Ascending aorta (tissue), 2 donors: ENCODE measurements at regions not wholly inside any gene's neighbourhood (a gene's known extent, or its start where the extent isn't known, plus 50 kb on each side); places are given as distances from the start of the nearest gene placed in this dataset.

ENCODE experiments used
- DNase-seq, 2 donors: peaks; one replicate each; pipeline ENCODE4 v3.0.0-alpha.2; 2019; ENCODE audit warnings: low spot score in 2 of 2
- H3K27ac ChIP-seq, 2 donors: fragments of 200-600 bp; sonication (generic); one replicate each; pipeline ENCODE4 v1.5.1; 2016 to 2017; ENCODE audit warnings: mild to moderate bottlenecking in 1 of 2
- H3K27me3 ChIP-seq: fragments of 200-600 bp; sonication (generic); one replicate; pipeline ENCODE4 v1.5.1; 2017
- H3K36me3 ChIP-seq, 2 donors: fragments of 200-600 bp; sonication (generic); one replicate each; pipeline ENCODE4 v1.5.1; 2016
- H3K4me1 ChIP-seq, 2 donors: fragments of 200-600 bp; sonication (generic); one replicate each; pipeline ENCODE4 v1.5.1; 2016 to 2017; ENCODE audit warnings: mild to moderate bottlenecking in 1 of 2
- H3K4me3 ChIP-seq, 2 donors: fragments of 200-600 bp; sonication (generic); one replicate each; pipeline ENCODE4 v1.5.1; 2016 to 2017; ENCODE audit warnings: mild to moderate bottlenecking in 1 of 2
- H3K9me3 ChIP-seq, 2 donors: fragments of 200-600 bp; sonication (generic); one replicate each; pipeline ENCODE4 v1.5.1; 2016
- intact Hi-C: fragments of 100-400 bp; cut with DNase I; formaldehyde crosslinking; loops from one replicate; pipeline ENCODE4 v1.15.1; 2023
- TF ChIP-seq, protein P1 (sequence below), 3 experiments: fragments of 200-600 bp in 2 of 3; fragments of 450-650 bp in 1 of 3; sonication (generic) in 2 of 3; IDR thresholded peaks; one replicate each; pipeline ENCODE4 v1.5.1; 2016 to 2019; ENCODE audit warnings: antibody characterized with exemption in 3 of 3, mild to moderate bottlenecking in 1 of 3, moderate library complexity in 1 of 3

DNA sequence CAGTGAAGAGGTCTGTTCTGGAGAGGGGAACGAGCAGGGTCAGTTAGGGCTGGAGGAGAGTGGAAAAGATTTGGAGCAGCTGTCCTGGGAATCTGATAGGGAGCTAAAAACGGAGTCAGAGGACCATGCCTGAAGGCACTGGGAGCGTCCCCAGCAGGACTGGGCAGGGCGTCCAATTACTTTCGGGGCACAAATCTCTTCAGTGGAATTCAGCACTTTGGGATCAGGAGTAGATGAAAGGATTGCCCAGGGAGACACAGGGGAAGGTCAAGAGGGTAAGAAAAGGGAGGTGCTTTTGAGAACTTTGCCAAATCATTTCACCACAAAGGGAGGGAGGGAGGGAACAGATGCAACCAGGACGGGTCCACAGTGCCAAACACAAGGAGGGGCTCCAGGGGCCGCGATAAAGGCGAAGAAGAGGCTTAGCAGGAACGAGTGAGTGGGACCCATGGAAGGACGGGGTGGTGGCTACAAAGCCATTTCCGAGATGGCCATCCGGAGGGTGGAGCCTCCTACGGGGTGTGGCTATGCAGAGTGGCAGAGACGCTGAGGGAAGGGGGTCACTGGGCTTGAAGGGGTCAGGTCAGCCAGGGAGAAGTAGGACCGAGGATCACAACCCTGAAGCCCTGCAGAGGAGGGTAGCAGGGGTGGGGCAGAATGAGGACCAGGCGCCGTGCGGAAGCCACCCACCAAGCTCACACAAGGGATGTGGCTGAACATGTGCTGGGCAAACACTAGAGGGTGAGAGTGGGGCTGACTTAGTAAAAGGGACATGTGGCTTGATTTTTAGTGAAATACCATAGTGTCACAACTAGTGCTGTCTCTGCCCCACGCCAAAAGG is 180.0 kb upstream of the RREB1 start:
- DNase-seq = no peak
- H3K4me3 ChIP-seq = no peak overlapping the region
- TF ChIP-seq, protein P1, sequence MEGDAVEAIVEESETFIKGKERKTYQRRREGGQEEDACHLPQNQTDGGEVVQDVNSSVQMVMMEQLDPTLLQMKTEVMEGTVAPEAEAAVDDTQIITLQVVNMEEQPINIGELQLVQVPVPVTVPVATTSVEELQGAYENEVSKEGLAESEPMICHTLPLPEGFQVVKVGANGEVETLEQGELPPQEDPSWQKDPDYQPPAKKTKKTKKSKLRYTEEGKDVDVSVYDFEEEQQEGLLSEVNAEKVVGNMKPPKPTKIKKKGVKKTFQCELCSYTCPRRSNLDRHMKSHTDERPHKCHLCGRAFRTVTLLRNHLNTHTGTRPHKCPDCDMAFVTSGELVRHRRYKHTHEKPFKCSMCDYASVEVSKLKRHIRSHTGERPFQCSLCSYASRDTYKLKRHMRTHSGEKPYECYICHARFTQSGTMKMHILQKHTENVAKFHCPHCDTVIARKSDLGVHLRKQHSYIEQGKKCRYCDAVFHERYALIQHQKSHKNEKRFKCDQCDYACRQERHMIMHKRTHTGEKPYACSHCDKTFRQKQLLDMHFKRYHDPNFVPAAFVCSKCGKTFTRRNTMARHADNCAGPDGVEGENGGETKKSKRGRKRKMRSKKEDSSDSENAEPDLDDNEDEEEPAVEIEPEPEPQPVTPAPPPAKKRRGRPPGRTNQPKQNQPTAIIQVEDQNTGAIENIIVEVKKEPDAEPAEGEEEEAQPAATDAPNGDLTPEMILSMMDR (IDR thresholded peaks at IDR 0.05) = no peak
- H3K27ac ChIP-seq = no peak overlapping the region
- no peaks in the 10 kb centered on the region for H3K9me3 ChIP-seq
- no peaks in the 10 kb centered on the region for H3K36me3 ChIP-seq
- no peaks in the 10 kb centered on the region for H3K4me1 ChIP-seq
- H3K27me3 ChIP-seq = no peaks in the 10 kb centered on the region
- intact Hi-C loops = no loop called here

DNA sequence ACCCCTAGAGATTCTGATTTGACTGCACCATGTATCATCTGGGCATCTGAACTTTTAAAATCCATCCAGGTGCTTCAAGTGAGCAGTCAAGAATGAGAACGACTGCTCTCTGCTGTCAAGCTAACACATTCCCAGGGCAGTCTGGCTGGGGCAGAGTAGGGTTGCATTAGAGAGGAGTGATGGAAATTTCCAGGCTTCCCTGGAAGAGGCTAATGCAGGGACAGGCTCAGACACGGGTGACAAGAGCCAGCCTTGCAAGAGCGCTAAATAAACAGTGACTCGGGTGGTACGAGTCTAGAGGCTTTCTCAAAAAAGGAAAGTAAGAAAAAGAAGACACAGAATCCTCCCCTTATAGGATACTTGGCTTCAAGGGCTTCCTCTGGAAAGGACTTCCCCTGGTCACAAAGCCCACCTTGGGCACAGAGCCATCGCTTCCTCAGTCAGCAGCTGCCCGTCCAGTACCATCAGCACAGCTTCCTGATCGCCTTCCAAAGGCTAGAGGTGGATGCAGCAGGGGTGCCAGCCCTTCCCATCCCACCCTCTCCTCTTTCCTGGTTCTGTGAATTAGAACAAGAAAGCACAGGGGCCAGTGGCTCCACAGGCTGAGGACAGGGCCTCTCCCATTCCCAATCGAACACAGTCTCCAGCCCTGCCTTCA is 177.4 kb upstream of the RREB1 start:
- Histone ChIP-seq H3K4me3 (no peak overlapping the region), H3K27ac (no peak overlapping the region), H3K9me3 (no peaks in the 10 kb centered on the region), H3K36me3 (no peaks in the 10 kb centered on the region), H3K4me1 (no peaks in the 10 kb centered on the region), H3K27me3 (no peaks in the 10 kb centered on the region)
- intact Hi-C loops = no loop called here
- DNase-seq = no peak
- TF ChIP-seq, protein P1 (IDR thresholded peaks at IDR 0.05) = no peak

DNA sequence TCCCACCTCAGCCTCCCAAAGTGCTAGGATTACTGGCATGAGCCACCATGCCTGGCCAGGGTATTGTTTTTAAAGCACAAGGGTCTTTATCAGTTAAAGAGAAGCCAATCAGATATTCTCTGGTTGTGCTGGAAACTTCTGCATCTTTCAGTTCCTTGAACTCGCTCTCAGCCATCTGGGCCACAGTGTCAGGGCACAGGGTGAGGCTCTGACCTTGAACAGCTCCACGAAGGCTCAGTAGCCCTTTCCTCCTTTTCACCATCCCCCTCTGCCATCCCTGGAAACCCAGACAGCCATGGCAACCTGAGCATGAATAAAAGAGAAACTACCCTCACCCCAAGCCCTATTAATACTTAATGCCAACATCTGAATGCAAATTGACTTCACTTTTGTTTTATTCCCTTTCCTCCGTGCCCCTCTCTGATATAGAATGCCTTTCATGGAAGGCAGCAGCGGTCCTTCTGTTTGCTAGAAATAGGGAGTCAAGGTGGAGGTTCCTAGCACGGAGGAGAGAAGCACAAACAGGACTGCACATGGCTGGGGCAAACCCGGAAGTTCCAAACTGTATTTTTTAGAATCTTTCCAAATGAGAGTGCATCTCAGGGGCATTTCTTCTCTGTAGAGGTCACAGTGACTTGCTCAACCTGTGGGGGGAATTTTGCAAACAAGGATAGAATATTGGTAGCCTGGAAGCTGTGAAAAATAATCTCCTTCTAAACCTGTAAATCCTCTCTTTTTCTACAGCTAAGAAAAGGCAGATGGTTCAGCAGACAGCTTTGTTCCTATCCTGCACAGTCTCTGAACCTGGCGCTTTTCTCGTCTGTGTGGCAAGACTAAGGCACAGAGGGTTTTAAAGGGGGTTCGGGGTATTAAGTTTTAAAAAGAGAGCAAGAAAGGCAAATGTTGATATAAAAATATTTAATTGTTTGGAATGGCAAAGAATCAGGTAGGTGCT is 176.4 kb upstream of the RREB1 start:
- TF ChIP-seq, protein P1 (IDR thresholded peaks at IDR 0.05) = no peak
- Histone ChIP-seq H3K27me3 (no peaks in the 10 kb centered on the region), H3K4me1 (no peaks in the 10 kb centered on the region), H3K27ac (no peak overlapping the region), H3K36me3 (no peaks in the 10 kb centered on the region), H3K4me3 (no peak overlapping the region), H3K9me3 (no peaks in the 10 kb centered on the region)
- intact Hi-C loops = no loop called here
- no peak for DNase-seq

DNA sequence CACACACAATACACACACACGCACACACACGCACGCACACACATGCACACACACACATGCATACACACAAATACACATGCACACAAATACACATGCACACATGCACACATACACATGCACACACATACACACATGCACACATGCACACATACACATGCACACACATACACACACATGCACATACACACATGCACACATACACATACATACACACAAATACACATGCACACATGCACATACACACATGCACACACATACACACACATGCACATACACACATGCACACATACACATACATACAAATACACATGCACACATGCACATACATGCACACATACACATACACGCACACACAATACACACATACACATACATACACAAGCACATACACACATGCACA is 175.4 kb upstream of the RREB1 start:
- intact Hi-C loops = no loop called here
- DNase-seq = no peak

DNA sequence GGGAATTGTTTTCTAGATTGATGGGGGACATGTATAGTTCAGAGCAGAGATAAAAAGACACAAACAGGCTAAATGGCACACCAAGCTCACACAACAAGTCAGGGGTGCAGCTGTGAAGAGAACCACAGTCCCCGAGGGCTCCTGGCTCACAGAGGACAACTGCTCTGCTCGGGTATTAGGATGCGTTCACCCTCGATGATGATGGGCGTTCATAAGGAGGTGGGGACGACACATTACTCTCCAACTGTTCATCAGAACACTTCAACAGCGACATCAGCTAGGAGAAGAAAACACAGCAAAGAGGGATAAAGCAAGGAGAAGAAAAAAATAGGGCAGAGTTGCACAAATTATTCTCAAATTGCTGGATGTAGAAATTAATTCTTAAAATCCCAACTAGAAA is 174.8 kb upstream of the RREB1 start:
- TF ChIP-seq, protein P1 (IDR thresholded peaks at IDR 0.05) = no peak

More for the DNA sequence above, 175.4 kb upstream of the RREB1 start:
- Histone ChIP-seq H3K27me3 (no peaks in the 10 kb centered on the region), H3K9me3 (no peaks in the 10 kb centered on the region), H3K27ac (no peak overlapping the region), H3K4me3 (no peak overlapping the region), H3K4me1 (no peaks in the 10 kb centered on the region), H3K36me3 (no peaks in the 10 kb centered on the region)
- TF ChIP-seq, protein P1 (IDR thresholded peaks at IDR 0.05) = no peak

More for the DNA sequence above, 174.8 kb upstream of the RREB1 start:
- intact Hi-C loops = no loop called here
- Histone ChIP-seq H3K9me3 (no peaks in the 10 kb centered on the region), H3K4me3 (no peak overlapping the region), H3K27ac (no peak overlapping the region), H3K4me1 (no peaks in the 10 kb centered on the region), H3K27me3 (no peaks in the 10 kb centered on the region), H3K36me3 (no peaks in the 10 kb centered on the region)
- DNase-seq = no peak
